SK-N-MC (cell line): ENCODE measurements at regions not wholly inside any gene's neighbourhood (a gene's known extent, or its start where the extent isn't known, plus 50 kb on each side); places are given as distances from the start of the nearest gene placed in this dataset.

Experiments used
- EZH2 ChIP-seq: fragments of 200-600 bp; sonication (generic); IDR thresholded peaks from one replicate; pipeline ENCODE4 v1.6.1; 2017; ENCODE audit warnings: antibody characterized with exemption
- POLR2AphosphoS5 ChIP-seq: IDR thresholded peaks from 2 replicates; pipeline ENCODE4 v1.6.1; 2012; ENCODE audit warnings: mild to moderate bottlenecking, low read depth, low read length, borderline replicate concordance

GRCh38 chr2:128423788-128424165 lies 105.1 kb upstream of the HS6ST1 start:
- TF ChIP-seq EZH2 (no peak), POLR2AphosphoS5 (no peak)
